Ramos (cell line): ENCODE measurements at regions not wholly inside any gene's neighbourhood (a gene's known extent, or its start where the extent isn't known, plus 50 kb on each side); places are given as distances from the start of the nearest gene placed in this dataset.

Experiments
- in situ Hi-C: fragments of 300-500 bp; cut with MboI; formaldehyde crosslinking; loops from one replicate; pipeline ENCODE4 v1.14.3; 2022; ENCODE audit warnings: low sequenced_read_pairs; ENCODE audit not compliant: unreplicated experiment

DNA sequence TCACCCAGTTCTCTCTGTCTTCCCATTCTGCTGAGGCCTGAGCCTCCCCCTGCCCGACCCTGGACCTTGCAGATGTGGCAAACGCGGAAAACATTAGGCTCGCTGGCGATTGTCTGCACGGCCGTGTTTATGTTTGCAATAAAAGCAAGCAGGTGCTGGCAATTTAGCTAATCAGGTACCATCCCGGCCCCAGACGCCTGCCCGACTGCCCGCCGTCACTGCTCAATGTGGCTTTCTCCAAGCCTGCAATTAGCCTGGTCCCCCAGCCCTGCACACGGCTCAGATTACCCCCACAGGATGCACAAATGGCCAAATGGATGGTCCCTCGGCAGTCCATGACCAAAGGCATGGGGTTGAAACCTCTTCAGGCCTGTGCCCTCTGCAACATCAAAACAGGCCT, 259.7 kb downstream of the MN1 start:
- in situ Hi-C loops, result no loop called here

GRCh38 chr22:27542602-27543001, 259.0 kb downstream of the MN1 start:
- in situ Hi-C loops, result no loop called here

GRCh38 chr22:27543460-27543859, 258.1 kb downstream of the MN1 start:
- in situ Hi-C loops, result no loop called here

DNA sequence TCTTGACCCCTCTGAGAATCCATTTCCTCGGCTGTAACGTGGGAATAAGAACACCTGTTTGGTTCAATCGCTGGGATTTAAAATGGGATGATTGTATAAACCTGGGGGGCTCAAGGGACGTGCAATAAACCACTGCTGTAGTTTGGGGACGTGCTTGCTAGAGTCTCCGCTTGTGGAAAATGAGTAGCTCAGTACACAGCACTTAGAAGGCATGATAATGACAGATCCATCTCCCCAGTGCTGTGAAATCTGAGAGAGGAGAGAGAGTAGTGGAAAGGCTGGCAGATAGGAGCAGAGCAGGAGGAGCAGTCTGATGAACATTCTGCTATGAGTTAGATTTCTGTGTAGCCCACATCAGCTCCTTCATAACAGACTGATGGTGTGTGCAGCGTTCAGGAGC, 256.5 kb downstream of the MN1 start:
- in situ Hi-C loops, result no loop called here

- in situ Hi-C loops, result no loop called here
Observed at GRCh38 chr22:27546157-27546935, 255.2 kb downstream of the MN1 start.

GRCh38 chr22:27551402-27551801, 250.2 kb downstream of the MN1 start:
- in situ Hi-C loops, result no loop called here

- in situ Hi-C loops, result no loop called here
Observed at GRCh38 chr22:27552176-27552575, 249.4 kb downstream of the MN1 start.

- in situ Hi-C loops, result no loop called here
Observed at GRCh38 chr22:27552863-27553262, 248.7 kb downstream of the MN1 start.

DNA sequence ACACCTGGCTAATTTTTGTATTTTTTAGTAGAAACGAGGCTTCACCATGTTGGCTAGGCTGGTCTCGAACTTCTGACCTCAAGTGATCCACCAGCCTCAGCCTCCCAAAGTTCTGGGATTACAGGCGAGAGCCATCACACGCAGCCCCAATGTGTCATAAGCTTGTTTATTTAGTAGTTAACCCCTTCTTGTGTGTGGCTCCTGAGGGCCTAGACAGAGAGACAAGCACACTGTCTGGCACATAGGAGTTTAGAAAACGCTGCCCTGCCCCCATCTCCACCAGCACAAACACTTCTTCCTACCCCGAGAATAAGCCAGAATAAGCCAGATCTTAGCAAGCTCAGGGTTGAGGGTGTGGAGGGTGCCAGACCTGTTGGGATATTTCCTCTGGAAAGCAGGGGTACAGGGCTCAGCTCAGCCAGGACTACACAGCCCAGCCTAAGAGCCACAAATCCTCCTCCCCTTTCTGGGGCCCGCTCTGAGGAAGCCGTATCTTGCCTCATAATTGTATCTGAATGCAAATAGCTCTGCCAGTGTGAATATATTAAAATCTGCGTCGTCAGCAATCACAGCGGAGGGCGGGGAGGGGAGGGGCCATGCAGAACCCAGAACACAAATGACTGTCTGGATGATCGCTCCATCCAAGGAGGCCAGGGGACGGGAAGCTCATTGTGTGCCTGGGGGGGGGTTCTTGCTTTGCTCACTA, 247.3 kb downstream of the MN1 start:
- in situ Hi-C loops, result no loop called here

GRCh38 chr22:27554841-27555456, 246.6 kb downstream of the MN1 start:
- in situ Hi-C loops, result no loop called here

DNA sequence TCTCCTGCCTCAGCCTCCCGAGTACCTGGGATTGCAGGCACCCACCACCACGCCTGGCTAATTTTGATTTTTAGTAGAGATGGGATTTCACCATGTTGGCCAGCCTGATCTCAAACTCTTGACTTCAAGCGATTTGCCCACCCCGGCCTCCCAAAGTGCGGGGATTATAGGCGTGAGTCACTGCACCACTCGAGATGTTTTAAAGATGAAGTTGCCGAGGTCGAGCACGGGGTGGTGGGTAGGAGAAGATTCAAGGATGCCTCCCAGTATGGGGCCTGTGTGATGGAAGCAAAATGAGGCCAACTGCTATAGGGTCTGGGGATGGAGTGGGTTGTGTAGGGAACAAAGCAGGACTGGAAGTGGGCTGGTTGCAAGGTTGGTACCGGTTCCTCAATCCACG, 245.2 kb downstream of the MN1 start:
- in situ Hi-C loops, result no loop called here

DNA sequence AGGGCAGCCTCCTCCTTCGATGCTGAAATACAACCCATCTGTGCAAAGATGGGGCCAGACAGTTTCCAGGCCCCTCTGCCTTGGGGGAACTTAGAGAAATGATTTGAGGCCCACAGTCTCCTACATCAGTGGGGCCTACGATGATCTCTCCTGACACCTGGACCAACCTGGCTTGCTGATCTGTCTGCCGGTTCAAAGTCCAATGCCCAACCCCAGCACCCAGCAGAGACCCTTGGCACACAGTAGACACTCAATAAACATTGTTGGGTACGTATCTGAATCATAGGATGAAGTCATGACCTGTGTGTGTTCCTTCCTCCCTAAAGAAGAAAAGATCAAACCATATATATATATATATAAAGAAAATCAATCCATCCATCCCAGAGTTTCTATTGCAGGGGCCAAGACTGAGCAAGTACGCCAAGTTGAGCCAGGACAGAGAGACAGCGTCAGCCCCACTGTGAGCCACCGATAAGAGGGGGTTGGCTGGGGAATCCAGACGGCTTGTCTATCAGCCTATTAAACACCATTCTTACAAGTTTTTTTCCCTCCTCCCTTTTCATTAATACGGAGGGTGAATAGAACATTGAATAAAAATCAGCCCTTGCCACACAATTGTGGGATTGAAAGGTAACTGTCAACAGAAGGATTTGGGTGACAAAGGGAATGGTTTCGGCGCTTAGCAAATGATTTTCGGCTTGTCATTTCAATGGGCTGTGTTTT, 244.1 kb downstream of the MN1 start:
- in situ Hi-C loops, result no loop called here

DNA sequence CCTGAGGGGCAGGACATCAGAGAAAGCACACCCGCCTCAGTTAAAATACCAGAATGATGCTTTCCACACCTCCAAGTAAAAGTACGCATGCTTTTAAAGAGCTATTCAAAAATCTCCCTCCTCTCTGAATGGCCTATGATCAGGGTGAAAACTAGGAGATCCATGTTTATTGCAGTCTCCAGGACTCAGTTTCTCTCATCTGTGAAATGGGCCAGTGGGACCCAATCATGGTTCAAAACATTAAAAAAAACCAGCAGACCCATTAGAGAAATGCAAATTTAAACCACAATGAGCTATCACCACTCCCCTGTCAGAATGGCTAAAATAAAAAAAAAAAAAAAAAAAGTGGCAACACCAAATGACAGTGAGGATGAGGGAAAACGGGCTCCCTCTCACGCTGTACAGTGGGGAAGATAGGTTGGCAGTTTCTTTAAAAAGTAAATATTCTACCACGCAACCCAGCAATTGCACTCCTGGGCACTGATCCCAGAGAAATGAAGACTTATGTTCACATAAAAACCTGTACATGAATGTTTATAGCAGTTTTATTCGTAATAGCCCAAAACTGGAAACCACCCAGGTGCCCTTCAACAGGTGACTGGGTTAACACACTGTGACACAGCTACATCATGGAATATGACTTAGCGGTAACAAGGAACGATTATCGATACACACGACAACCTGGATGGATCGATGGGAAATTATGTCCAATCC, 242.7 kb downstream of the MN1 start:
- in situ Hi-C loops, result no loop called here

GRCh38 chr22:27560781-27561180, 240.8 kb downstream of the MN1 start:
- in situ Hi-C loops, result no loop called here

- in situ Hi-C loops, result no loop called here
Observed at GRCh38 chr22:27561286-27561904, 240.2 kb downstream of the MN1 start.

DNA sequence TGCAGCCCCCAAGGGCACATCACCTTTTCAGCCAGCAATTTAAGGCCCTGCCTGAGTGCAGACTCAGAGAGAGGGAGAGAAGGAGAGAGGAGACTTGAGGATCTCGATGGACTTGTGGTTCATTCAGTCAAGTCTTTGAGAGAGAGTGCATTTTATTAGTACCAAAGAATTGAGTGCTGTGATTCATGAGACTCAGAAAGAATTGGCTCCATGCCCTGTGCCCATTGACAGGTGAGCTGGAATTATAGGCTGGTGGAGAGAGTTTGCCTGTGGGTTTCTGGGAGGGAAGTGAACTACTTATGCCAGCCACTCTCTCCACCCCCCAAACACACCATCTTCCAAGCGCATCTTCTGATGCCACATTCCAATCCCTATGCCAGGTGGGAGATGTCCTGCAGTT, 236.8 kb downstream of the MN1 start:
- in situ Hi-C loops, result no loop called here

GRCh38 chr22:27566602-27567001, 235.0 kb downstream of the MN1 start:
- in situ Hi-C loops, result no loop called here

DNA sequence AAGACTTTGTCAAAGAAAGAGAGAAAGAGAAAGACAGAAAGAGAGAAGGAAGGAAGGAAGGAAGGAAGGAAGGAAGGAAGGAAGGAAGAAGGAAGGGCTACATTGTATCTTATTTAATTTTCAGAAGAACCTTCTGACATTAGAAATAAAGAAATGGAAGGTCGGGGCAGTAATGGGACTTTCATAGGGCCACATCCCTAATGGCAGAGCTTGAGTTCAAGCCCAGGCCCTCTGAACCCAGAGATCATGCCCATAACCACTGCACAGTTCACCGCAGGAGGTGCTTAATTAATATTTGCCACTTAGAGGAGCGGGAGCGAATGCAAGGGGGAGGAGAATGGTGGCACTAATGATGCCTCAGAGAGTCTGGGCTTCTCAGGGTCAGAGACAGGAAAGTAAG, 233.3 kb downstream of the MN1 start:
- in situ Hi-C loops, result no loop called here

DNA sequence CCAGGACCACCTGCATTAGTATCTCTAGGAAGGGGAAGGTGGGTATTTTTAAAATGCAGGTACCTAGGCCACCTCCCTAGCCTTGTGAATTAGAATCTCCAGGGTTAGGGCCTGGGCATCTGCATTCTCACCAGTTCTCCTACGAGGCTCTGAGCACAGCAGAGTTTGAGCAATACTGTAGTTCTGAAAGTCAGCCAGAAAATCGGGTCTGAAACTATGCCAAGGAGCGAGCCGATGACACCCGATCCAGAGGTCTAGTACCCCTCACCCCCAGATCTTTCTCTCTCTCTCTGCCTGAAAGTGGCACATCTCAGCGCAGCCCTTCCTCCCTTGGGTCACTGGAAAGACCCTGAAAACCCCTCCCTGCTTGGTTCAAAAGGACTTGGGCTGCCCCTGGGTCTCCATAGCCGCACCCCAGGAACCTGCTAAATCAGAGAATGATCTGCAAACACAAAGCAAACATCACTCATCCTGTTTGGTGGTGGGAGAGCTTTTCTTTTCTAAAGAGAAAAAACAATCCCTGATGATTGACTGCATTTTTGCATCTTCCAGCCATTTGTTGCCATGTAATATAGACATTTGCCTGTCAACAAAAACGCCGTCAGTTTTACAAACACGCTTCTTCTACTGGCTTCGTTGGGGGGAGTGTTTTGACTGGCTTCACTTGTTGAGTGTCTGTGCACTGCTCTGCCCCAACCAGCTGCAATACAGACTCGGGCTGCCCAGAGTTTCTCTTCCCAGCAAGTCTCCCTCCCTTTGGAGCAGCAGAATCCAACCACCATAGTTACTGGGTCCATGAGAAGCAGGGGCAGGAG, 229.9 kb downstream of the MN1 start:
- in situ Hi-C loops, result no loop called here
